Caco-2 (cell line): ENCODE measurements at regions not wholly inside any gene's neighbourhood (a gene's known extent, or its start where the extent isn't known, plus 50 kb on each side); places are given as distances from the start of the nearest gene placed in this dataset.

Experiments used
- BruUV-seq: library from RNA; stranded (reverse); fragments of 400-500 nt; replicated peaks from 2 replicates; lab custom pipeline; 2021; lab: Mats Ljungman, UMichigan
- CTCF ChIA-PET: fragments of 300-600 bp; sonication (Branson Sonifier 250); formaldehyde crosslinking; loops from one replicate; lab custom pipeline; 2022; ENCODE audit warnings: antibody characterized with exemption; lab: Charles Lee
- POLR2A ChIA-PET: fragments of 300-600 bp; sonication (Branson Sonifier 250); formaldehyde crosslinking; loops from one replicate; lab custom pipeline; 2022; ENCODE audit warnings: antibody characterized with exemption; lab: Charles Lee
- DNase-seq, 2 experiments: peaks; one replicate each; pipeline versions ENCODE4 v3.0.0 to v3.0.0-alpha.2; 2020 to 2022
- H3K27me3 ChIP-seq: replicated peaks from 2 replicates; pipeline ENCODE4 v1.6.0; 2011; ENCODE audit warnings: low read length; ENCODE audit not compliant: control insufficient read depth, insufficient read depth
- H3K36me3 ChIP-seq: 2 replicates; pipeline ENCODE4 v1.5.1; 2011; ENCODE audit warnings: low read length; ENCODE audit not compliant: control insufficient read depth, insufficient read depth
- H3K4me1 ChIP-seq: fragments of 250-450 bp; sonication (Bioruptor Pico); 2 replicates; pipeline ENCODE4 v1.5.1; 2020; ENCODE audit warnings: mild to moderate bottlenecking
- H3K4me3 ChIP-seq: 2 replicates; pipeline ENCODE4 v1.5.1; 2011; ENCODE audit warnings: low read depth, mild to moderate bottlenecking, control low read depth, low read length
- H3K9me3 ChIP-seq: fragments of 250-450 bp; sonication (Bioruptor Pico); 2 replicates; pipeline ENCODE4 v1.5.1; 2020; ENCODE audit warnings: mild to moderate bottlenecking, moderate library complexity
- H3K27ac Mint-ChIP-seq: one replicate; pipeline ENCODE4 v1.8.0; 2022; ENCODE audit warnings: mixed read lengths; ENCODE audit not compliant: unreplicated experiment
- H3K27me3 Mint-ChIP-seq: one replicate; pipeline ENCODE4 v1.8.0; 2022; ENCODE audit warnings: mixed read lengths; ENCODE audit not compliant: insufficient read depth, unreplicated experiment
- H3K36me3 Mint-ChIP-seq: one replicate; pipeline ENCODE4 v1.8.0; 2022; ENCODE audit warnings: mild to moderate bottlenecking, mixed read lengths; ENCODE audit not compliant: insufficient read depth, unreplicated experiment
- H3K4me1 Mint-ChIP-seq: one replicate; pipeline ENCODE4 v1.8.0; 2022; ENCODE audit warnings: low read depth, mixed read lengths; ENCODE audit not compliant: unreplicated experiment
- H3K4me3 Mint-ChIP-seq: one replicate; pipeline ENCODE4 v1.8.0; 2022; ENCODE audit warnings: mild to moderate bottlenecking, moderate library complexity, mixed read lengths; ENCODE audit not compliant: unreplicated experiment
- H3K9me3 Mint-ChIP-seq: one replicate; pipeline ENCODE4 v1.8.0; 2022; ENCODE audit warnings: mixed read lengths; ENCODE audit not compliant: unreplicated experiment
- intact Hi-C: fragments of 100-400 bp; cut with micrococcal nuclease; formaldehyde crosslinking; loops from one replicate; pipeline ENCODE4 v1.10.0; 2022; ENCODE audit not compliant: unreplicated experiment
- TF ChIP-seq, protein P1 (sequence below), 2 experiments: fragments of 200-600 bp in 1 of 2; IDR thresholded peaks; 1 replicate in 1 of 2; 2 replicates in 1 of 2; pipeline versions ENCODE4 v1.5.1 to v1.8.0; 2011 to 2022; ENCODE audit warnings: antibody characterized with exemption in 1 of 2, control low read depth in 1 of 2, inconsistent platforms in 1 of 2, low read depth in 1 of 2, low read length in 1 of 2, mild to moderate bottlenecking in 1 of 2, moderate library complexity in 1 of 2; ENCODE audit not compliant: insufficient read depth in 1 of 2, severe bottlenecking in 1 of 2, unreplicated experiment in 1 of 2

DNA sequence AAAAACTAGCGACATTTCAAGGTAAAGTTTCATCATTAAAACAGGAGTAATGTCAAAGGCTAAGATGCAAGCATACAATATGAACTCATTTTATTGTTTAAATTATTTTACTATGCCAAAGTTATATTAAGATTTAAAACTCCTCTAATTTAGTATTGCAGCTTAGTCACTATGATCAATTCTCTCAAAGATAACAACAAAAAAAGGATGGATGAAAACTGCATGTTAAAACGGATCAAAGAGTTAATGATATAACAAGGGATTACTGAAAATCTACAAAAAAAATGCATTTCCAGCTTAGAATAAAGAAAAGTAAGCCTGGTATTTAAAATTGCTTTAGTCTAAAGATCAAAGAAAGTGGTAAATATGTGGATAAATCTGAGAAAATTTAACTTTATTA, 587.8 kb upstream of the PCDH20 start:
- Histone ChIP-seq H3K36me3 (no peaks in the 10 kb centered on the region), H3K9me3 (no peaks in the 10 kb centered on the region), H3K4me3 (no peak overlapping the region), H3K4me1 (no peaks in the 10 kb centered on the region), H3K27me3 (no peaks in the 10 kb centered on the region)
- CTCF ChIA-PET, result no interaction called here
- Mint-ChIP-seq H3K9me3 (no peaks in the 10 kb centered on the region), H3K4me1 (no peaks in the 10 kb centered on the region), H3K36me3 (no peaks in the 10 kb centered on the region), H3K27me3 (no peaks in the 10 kb centered on the region), H3K27ac (no peak overlapping the region), H3K4me3 (no peak overlapping the region)
- no peak for DNase-seq
- no TSS peak for BruUV-seq
- intact Hi-C loops, result no loop called here
- POLR2A ChIA-PET, result no interaction called here
- TF ChIP-seq, protein P1, sequence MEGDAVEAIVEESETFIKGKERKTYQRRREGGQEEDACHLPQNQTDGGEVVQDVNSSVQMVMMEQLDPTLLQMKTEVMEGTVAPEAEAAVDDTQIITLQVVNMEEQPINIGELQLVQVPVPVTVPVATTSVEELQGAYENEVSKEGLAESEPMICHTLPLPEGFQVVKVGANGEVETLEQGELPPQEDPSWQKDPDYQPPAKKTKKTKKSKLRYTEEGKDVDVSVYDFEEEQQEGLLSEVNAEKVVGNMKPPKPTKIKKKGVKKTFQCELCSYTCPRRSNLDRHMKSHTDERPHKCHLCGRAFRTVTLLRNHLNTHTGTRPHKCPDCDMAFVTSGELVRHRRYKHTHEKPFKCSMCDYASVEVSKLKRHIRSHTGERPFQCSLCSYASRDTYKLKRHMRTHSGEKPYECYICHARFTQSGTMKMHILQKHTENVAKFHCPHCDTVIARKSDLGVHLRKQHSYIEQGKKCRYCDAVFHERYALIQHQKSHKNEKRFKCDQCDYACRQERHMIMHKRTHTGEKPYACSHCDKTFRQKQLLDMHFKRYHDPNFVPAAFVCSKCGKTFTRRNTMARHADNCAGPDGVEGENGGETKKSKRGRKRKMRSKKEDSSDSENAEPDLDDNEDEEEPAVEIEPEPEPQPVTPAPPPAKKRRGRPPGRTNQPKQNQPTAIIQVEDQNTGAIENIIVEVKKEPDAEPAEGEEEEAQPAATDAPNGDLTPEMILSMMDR (IDR thresholded peaks at IDR 0.05; ENCODE audit: insufficient read depth in 1 of 2, low read depth in 1 of 2, low read length in 1 of 2, severe bottlenecking in 1 of 2, unreplicated experiment in 1 of 2), result no peak

- H3K27me3 Mint-ChIP-seq, result no peaks in the 10 kb centered on the region
- ChIA-PET POLR2A (no interaction called here), CTCF (no interaction called here)
Measured at GRCh38 chr13:61994174-61994573, 578.5 kb upstream of the PCDH20 start.

DNA sequence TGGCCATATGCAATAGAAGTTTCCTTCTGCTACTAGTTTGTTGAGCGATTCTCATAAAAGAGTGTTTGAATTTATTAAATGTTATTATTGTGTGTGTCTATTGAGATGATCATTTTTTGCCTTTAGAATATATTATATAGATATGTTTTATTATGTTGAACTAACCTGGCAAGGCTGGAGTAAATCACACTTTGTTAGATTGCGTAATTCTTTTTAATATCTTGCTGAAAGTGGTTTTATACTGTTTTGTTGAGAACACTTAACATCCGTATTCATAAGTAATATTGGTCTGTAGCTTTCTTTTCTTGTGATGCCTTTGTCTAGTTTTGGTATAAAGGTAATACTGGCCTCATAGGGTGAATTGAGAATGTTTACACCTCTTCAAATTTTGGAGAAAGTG, 574.3 kb upstream of the PCDH20 start:
- peaks cover 5% of the 10 kb centered on the region; the same call in 1 of the 2 replicates for H3K4me1 ChIP-seq
- intact Hi-C loops, result no loop called here
- no peaks in the 10 kb centered on the region for H3K4me1 Mint-ChIP-seq
- BruUV-seq, result no TSS peak
- no peaks in the 10 kb centered on the region for H3K27me3 ChIP-seq
- POLR2A ChIA-PET, result no interaction called here
- H3K9me3 ChIP-seq, result no peaks in the 10 kb centered on the region
- H3K4me3 ChIP-seq, result no peak overlapping the region
- peaks cover 10% of the 10 kb centered on the region for H3K9me3 Mint-ChIP-seq
- no peak overlapping the region for H3K4me3 Mint-ChIP-seq
- no peak for DNase-seq
- CTCF ChIA-PET, result no interaction called here
- H3K36me3 Mint-ChIP-seq, result no peaks in the 10 kb centered on the region
- no peak overlapping the region for H3K27ac Mint-ChIP-seq
- TF ChIP-seq, protein P1 (IDR thresholded peaks at IDR 0.05; ENCODE audit: insufficient read depth in 1 of 2, low read depth in 1 of 2, low read length in 1 of 2, severe bottlenecking in 1 of 2, unreplicated experiment in 1 of 2), result no peak
- H3K27me3 Mint-ChIP-seq, result no peaks in the 10 kb centered on the region
- no peaks in the 10 kb centered on the region for H3K36me3 ChIP-seq

More at GRCh38 chr13:61994174-61994573, 578.5 kb upstream of the PCDH20 start:
- no peaks in the 10 kb centered on the region for H3K4me1 Mint-ChIP-seq
- intact Hi-C loops, result no loop called here
- H3K36me3 Mint-ChIP-seq, result no peaks in the 10 kb centered on the region
- Histone ChIP-seq H3K4me3 (no peak overlapping the region), H3K4me1 (peaks cover 5% of the 10 kb centered on the region; the same call in 1 of the 2 replicates), H3K9me3 (no peaks in the 10 kb centered on the region), H3K36me3 (no peaks in the 10 kb centered on the region), H3K27me3 (no peaks in the 10 kb centered on the region)
- BruUV-seq, result no TSS peak
- no peak overlapping the region for H3K27ac Mint-ChIP-seq
- DNase-seq, result no peak
- H3K9me3 Mint-ChIP-seq, result peaks cover 10% of the 10 kb centered on the region
- TF ChIP-seq, protein P1 (IDR thresholded peaks at IDR 0.05; ENCODE audit: insufficient read depth in 1 of 2, low read depth in 1 of 2, low read length in 1 of 2, severe bottlenecking in 1 of 2, unreplicated experiment in 1 of 2), result no peak
- H3K4me3 Mint-ChIP-seq, result no peak overlapping the region
